Adrenal gland (tissue), 9 donors: ENCODE measurements at regions not wholly inside any gene's neighbourhood (a gene's known extent, or its start where the extent isn't known, plus 50 kb on each side); places are given as distances from the start of the nearest gene placed in this dataset.

ENCODE experiments used
- DNase-seq, 7 donors: peaks; one replicate each; pipeline ENCODE4 v3.0.0-alpha.2; 2019 to 2020
- H3K27ac ChIP-seq, 5 donors: fragments of 200-600 bp; sonication (generic) in 4 of 5; 1 replicate in 3 of 5; 2 replicates in 2 of 5; pipeline versions ENCODE4 v1.5.1 to v1.8.0; 2016 to 2020; ENCODE audit warnings: mild to moderate bottlenecking in 1 of 5
- H3K27me3 ChIP-seq: fragments of 200-600 bp; 2 replicates; pipeline ENCODE4 v1.8.0; 2021
- H3K36me3 ChIP-seq, 2 donors: fragments of 200-600 bp; replicated peaks in 1 of 2; 1 replicate in 1 of 2; 2 replicates in 1 of 2; pipeline versions ENCODE4 v1.5.1 to v1.8.0; 2018 to 2022
- H3K4me1 ChIP-seq, 2 donors: fragments of 200-600 bp; replicated peaks in 1 of 2; 1 replicate in 1 of 2; 2 replicates in 1 of 2; pipeline versions ENCODE4 v1.5.1 to v1.8.0; 2018 to 2021
- H3K4me3 ChIP-seq, 4 donors: fragments of 200-600 bp; sonication (generic) in 3 of 4; one replicate each; pipeline ENCODE4 v1.5.1; 2016 to 2018
- H3K9me3 ChIP-seq, 3 donors: fragments of 200-600 bp; sonication (generic) in 1 of 3; replicated peaks in 1 of 3; 1 replicate in 2 of 3; 2 replicates in 1 of 3; pipeline versions ENCODE4 v1.5.1 to v1.8.0; 2016 to 2021
- CTCF ChIP-seq, 6 experiments: fragments of 450-650 bp in 4 of 6; fragments of 200-600 bp in 2 of 6; sonication (generic) in 1 of 6; IDR thresholded peaks; 1 replicate in 5 of 6; 2 replicates in 1 of 6; pipeline versions ENCODE4 v1.5.1 to v1.8.0; 2016 to 2021; ENCODE audit warnings: antibody characterized with exemption in 6 of 6, mild to moderate bottlenecking in 2 of 6, moderate library complexity in 1 of 6
- POLR2A ChIP-seq, 2 donors: fragments of 450-650 bp; IDR thresholded peaks; one replicate each; pipeline ENCODE4 v1.6.1; 2017; ENCODE audit warnings: antibody characterized with exemption in 2 of 2, mild to moderate bottlenecking in 2 of 2, moderate library complexity in 1 of 2
- WGBS, 4 donors: extraction: QIAGEN DNeasy Blood & Tissue Kit in 2 of 4; methylation state at CpG; one replicate each; pipeline versions ENCODE4 v1.1.5 to v1.1.7; 2013 to 2017; 5-methylcytosine and 5-hydroxymethylcytosine counted together
- intact Hi-C, 2 donors: fragments of 100-400 bp; cut with DNase I; formaldehyde crosslinking; loops; one replicate each; pipeline versions ENCODE4 v1.14.1 to v1.15.0; 2022 to 2023
- donor health status: healthy with polysubstance abuse.
- donor health status: Bipolar disorder and iron deficiency.
- donor health status: DM: yes; HTN: yes; CAD: no.
- donor health status: DM: no; HTN: no; CAD: no.
- donor health status: DM: no; HTN: no; CAD: no.

- no peaks in the 10 kb centered on the region for H3K4me1 ChIP-seq
- intact Hi-C loops = no loop called here
- H3K9me3 ChIP-seq = no peaks in the 10 kb centered on the region
- TF ChIP-seq CTCF (IDR thresholded peaks at IDR 0.05) = peak in 1 of 6 experiments; percentile 15
- TF ChIP-seq POLR2A (IDR thresholded peaks at IDR 0.05) = no peak
- H3K36me3 ChIP-seq = no peaks in the 10 kb centered on the region
- no peak overlapping the region for H3K27ac ChIP-seq
- peaks cover 5% of the 10 kb centered on the region for H3K27me3 ChIP-seq
- WGBS, 4 donors = 20 to 47% (median 36%) methylated on average over 1 of the region's 1 CpG
- DNase-seq = peak in 5 of 7 donors; percentile 10 to 56 (median 13)
- no peak overlapping the region for H3K4me3 ChIP-seq
Observed at GRCh38 chrX:129115104-129115503, 408.2 kb downstream of the SMARCA1 start.

GRCh38 chrX:129111081-129111798, 412.1 kb downstream of the SMARCA1 start:
- no peaks in the 10 kb centered on the region for H3K36me3 ChIP-seq
- no peak overlapping the region for H3K4me3 ChIP-seq
- no peak overlapping the region for H3K27ac ChIP-seq
- no peak for DNase-seq
- H3K4me1 ChIP-seq = no peaks in the 10 kb centered on the region
- intact Hi-C loops = no loop called here
- 66 to 81% (median 70%) methylated on average over 14 to 15 of the region's 15 CpGs for WGBS, 4 donors
- H3K27me3 ChIP-seq = no peaks in the 10 kb centered on the region
- H3K9me3 ChIP-seq = no peaks in the 10 kb centered on the region
- TF ChIP-seq POLR2A (IDR thresholded peaks at IDR 0.05) (no peak), CTCF (IDR thresholded peaks at IDR 0.05) (no peak)

GRCh38 chrX:129108936-129109335, 414.4 kb downstream of the SMARCA1 start:
- intact Hi-C loops = no loop called here
- 84 to 93% (median 88%) methylated on average over 4 of the region's 4 CpGs for WGBS, 4 donors
- TF ChIP-seq POLR2A (IDR thresholded peaks at IDR 0.05) (no peak), CTCF (IDR thresholded peaks at IDR 0.05) (no peak)
- no peaks in the 10 kb centered on the region for H3K27me3 ChIP-seq
- H3K27ac ChIP-seq = no peak overlapping the region
- no peaks in the 10 kb centered on the region for H3K36me3 ChIP-seq
- no peak for DNase-seq
- H3K9me3 ChIP-seq = no peaks in the 10 kb centered on the region
- H3K4me1 ChIP-seq = no peaks in the 10 kb centered on the region
- H3K4me3 ChIP-seq = no peak overlapping the region

- Histone ChIP-seq H3K4me1 (no peaks in the 10 kb centered on the region), H3K4me3 (no peak overlapping the region), H3K9me3 (no peaks in the 10 kb centered on the region), H3K27me3 (no peaks in the 10 kb centered on the region), H3K27ac (no peak overlapping the region), H3K36me3 (no peaks in the 10 kb centered on the region)
- intact Hi-C loops = no loop called here
- TF ChIP-seq POLR2A (IDR thresholded peaks at IDR 0.05) (no peak), CTCF (IDR thresholded peaks at IDR 0.05) (no peak)
- 72 to 87% (median 76%) methylated on average over 3 of the region's 3 CpGs for WGBS, 4 donors
- no peak for DNase-seq
Observed at GRCh38 chrX:129099207-129099606, 424.1 kb downstream of the SMARCA1 start.
